SK-N-MC (cell line): ENCODE measurements at regions not wholly inside any gene's neighbourhood (a gene's known extent, or its start where the extent isn't known, plus 50 kb on each side); places are given as distances from the start of the nearest gene placed in this dataset.

Experiments
- EZH2 ChIP-seq: fragments of 200-600 bp; sonication (generic); IDR thresholded peaks from one replicate; pipeline ENCODE4 v1.6.1; 2017; ENCODE audit warnings: antibody characterized with exemption
- FOXP2 ChIP-seq: optimal IDR thresholded peaks from 2 replicates; pipeline ENCODE3; 2011; ENCODE audit warnings: mild to moderate bottlenecking, moderate library complexity; ENCODE audit not compliant: insufficient read depth; ENCODE audit errors: extremely low read length, control extremely low read depth
- POLR2AphosphoS5 ChIP-seq: IDR thresholded peaks from 2 replicates; pipeline ENCODE4 v1.6.1; 2012; ENCODE audit warnings: mild to moderate bottlenecking, low read depth, low read length, borderline replicate concordance

- TF ChIP-seq POLR2AphosphoS5, result no peak
- no peak for TF ChIP-seq EZH2
- no peak for TF ChIP-seq FOXP2
These were observed 216.3 kb upstream of the BCOR start for GRCh38 chrX:40314070-40314469.
